Gastrocnemius medialis (tissue), 4 donors: ENCODE measurements at regions not wholly inside any gene's neighbourhood (a gene's known extent, or its start where the extent isn't known, plus 50 kb on each side); places are given as distances from the start of the nearest gene placed in this dataset.

ENCODE experiments used
- CTCF ChIP-seq, 5 experiments: fragments of 450-650 bp in 3 of 5; fragments of 200-600 bp in 2 of 5; sonication (generic) in 2 of 5; IDR thresholded peaks in 4 of 5; conservative IDR thresholded peaks in 1 of 5; 1 replicate in 4 of 5; 2 replicates in 1 of 5; pipeline ENCODE4 v1.5.1; 2016 to 2019; ENCODE audit warnings: antibody characterized with exemption in 5 of 5, mild to moderate bottlenecking in 3 of 5, moderate library complexity in 3 of 5
- POLR2A ChIP-seq, 2 donors: fragments of 450-650 bp; IDR thresholded peaks; one replicate each; pipeline ENCODE4 v1.6.1; 2017; ENCODE audit warnings: antibody characterized with exemption in 2 of 2, mild to moderate bottlenecking in 2 of 2, moderate library complexity in 2 of 2

- no peak for TF ChIP-seq CTCF (IDR thresholded peaks at IDR 0.05 in 4 of 5, conservative IDR thresholded peaks at IDR 0.05 in 1 of 5)
- TF ChIP-seq POLR2A (IDR thresholded peaks at IDR 0.05): no peak
Measured at GRCh38 chr6:23111984-23112383, 542.6 kb downstream of the HDGFL1 start.
